ENCODE measurements at regions not wholly inside any gene's neighbourhood (a gene's known extent, or its start where the extent isn't known, plus 50 kb on each side); places are given as distances from the start of the nearest gene placed in this dataset.

DNA sequence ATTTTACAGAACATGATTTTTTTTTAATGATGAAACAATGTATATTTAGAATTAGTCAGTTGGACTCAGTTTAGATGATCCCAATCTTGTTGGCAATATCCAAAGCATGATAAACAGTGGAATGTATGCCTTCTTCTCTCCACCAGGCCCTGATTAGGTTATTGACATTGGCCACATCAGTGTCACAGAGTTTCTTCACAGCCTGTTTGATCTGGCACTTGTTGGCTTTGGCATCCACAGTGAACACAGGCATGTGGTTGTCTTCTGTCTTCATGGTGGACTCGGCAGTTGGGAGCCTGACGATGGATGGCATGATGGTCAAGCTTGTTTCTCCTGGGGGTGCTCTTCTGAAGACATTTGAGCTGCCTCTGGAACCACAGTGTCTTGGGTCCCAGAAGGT, 317.5 kb downstream of the PMP22 start:
- Mint-ChIP-seq H3K36me3 (no peaks in the 10 kb centered on the region), H3K4me1 (peaks cover 3% of the 10 kb centered on the region; the same call in 1 of the 2 replicates), H3K27me3 (ENCODE audit: low read depth) (no peaks in the 10 kb centered on the region), H3K9me3 (peaks cover 6% of the 10 kb centered on the region), H3K27ac (no peak overlapping the region), H3K4me3 (no peak overlapping the region)
- no peak for TF ChIP-seq ZNF121 (CRISPR knock-in tag; IDR thresholded peaks at IDR 0.05)
- TF ChIP-seq, protein P1, sequence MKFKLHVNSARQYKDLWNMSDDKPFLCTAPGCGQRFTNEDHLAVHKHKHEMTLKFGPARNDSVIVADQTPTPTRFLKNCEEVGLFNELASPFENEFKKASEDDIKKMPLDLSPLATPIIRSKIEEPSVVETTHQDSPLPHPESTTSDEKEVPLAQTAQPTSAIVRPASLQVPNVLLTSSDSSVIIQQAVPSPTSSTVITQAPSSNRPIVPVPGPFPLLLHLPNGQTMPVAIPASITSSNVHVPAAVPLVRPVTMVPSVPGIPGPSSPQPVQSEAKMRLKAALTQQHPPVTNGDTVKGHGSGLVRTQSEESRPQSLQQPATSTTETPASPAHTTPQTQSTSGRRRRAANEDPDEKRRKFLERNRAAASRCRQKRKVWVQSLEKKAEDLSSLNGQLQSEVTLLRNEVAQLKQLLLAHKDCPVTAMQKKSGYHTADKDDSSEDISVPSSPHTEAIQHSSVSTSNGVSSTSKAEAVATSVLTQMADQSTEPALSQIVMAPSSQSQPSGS (CRISPR knock-in tag; IDR thresholded peaks at IDR 0.05; ENCODE audit: borderline replicate concordance, low read depth) = no peak
- no peak for ATAC-seq
- no peak for DNase-seq (ENCODE audit: low spot score)
- POLR2A ChIA-PET = no interaction called here
- CTCF ChIA-PET = interaction anchor here (1.8 kb wide), 1 partner anchor 21 kb away, joined by 5 read pairs; no protein-coding TSS in a partner anchor

DNA sequence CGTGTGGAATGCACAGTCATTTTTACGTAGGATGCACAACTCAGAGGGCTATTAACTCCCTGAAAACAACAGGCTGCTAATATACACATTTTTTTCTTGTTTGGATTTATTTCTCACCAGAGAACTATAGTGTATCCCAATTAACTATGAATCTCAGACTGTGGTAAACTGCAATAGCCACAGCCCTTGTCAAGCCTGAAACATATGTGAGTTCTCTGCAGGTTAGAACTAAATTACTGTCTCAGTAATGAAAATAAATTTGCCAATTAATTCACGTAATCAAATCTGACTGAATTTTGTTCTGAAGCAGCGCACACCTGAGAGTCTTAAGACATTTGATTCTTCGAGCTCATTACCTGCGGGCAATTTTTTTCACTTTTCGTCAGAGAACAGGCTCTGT, 318.6 kb downstream of the PMP22 start:
- H3K4me1 Mint-ChIP-seq = peaks cover 3% of the 10 kb centered on the region; the same call in 1 of the 2 replicates
- no peaks in the 10 kb centered on the region for H3K27me3 Mint-ChIP-seq (ENCODE audit: low read depth)
- TF ChIP-seq FOXK1 (CRISPR knock-in tag; IDR thresholded peaks at IDR 0.05) (no peak), NFATC4 (CRISPR knock-in tag; IDR thresholded peaks at IDR 0.05) (no peak)
- TF ChIP-seq, protein P2, sequence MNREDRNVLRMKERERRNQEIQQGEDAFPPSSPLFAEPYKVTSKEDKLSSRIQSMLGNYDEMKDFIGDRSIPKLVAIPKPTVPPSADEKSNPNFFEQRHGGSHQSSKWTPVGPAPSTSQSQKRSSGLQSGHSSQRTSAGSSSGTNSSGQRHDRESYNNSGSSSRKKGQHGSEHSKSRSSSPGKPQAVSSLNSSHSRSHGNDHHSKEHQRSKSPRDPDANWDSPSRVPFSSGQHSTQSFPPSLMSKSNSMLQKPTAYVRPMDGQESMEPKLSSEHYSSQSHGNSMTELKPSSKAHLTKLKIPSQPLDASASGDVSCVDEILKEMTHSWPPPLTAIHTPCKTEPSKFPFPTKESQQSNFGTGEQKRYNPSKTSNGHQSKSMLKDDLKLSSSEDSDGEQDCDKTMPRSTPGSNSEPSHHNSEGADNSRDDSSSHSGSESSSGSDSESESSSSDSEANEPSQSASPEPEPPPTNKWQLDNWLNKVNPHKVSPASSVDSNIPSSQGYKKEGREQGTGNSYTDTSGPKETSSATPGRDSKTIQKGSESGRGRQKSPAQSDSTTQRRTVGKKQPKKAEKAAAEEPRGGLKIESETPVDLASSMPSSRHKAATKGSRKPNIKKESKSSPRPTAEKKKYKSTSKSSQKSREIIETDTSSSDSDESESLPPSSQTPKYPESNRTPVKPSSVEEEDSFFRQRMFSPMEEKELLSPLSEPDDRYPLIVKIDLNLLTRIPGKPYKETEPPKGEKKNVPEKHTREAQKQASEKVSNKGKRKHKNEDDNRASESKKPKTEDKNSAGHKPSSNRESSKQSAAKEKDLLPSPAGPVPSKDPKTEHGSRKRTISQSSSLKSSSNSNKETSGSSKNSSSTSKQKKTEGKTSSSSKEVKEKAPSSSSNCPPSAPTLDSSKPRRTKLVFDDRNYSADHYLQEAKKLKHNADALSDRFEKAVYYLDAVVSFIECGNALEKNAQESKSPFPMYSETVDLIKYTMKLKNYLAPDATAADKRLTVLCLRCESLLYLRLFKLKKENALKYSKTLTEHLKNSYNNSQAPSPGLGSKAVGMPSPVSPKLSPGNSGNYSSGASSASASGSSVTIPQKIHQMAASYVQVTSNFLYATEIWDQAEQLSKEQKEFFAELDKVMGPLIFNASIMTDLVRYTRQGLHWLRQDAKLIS (CRISPR knock-in tag; IDR thresholded peaks at IDR 0.05; ENCODE audit: borderline replicate concordance) = no peak
- TF ChIP-seq, protein P3, sequence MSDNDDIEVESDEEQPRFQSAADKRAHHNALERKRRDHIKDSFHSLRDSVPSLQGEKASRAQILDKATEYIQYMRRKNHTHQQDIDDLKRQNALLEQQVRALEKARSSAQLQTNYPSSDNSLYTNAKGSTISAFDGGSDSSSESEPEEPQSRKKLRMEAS (CRISPR knock-in tag; IDR thresholded peaks at IDR 0.05) = no peak
- TF ChIP-seq, protein P4, sequence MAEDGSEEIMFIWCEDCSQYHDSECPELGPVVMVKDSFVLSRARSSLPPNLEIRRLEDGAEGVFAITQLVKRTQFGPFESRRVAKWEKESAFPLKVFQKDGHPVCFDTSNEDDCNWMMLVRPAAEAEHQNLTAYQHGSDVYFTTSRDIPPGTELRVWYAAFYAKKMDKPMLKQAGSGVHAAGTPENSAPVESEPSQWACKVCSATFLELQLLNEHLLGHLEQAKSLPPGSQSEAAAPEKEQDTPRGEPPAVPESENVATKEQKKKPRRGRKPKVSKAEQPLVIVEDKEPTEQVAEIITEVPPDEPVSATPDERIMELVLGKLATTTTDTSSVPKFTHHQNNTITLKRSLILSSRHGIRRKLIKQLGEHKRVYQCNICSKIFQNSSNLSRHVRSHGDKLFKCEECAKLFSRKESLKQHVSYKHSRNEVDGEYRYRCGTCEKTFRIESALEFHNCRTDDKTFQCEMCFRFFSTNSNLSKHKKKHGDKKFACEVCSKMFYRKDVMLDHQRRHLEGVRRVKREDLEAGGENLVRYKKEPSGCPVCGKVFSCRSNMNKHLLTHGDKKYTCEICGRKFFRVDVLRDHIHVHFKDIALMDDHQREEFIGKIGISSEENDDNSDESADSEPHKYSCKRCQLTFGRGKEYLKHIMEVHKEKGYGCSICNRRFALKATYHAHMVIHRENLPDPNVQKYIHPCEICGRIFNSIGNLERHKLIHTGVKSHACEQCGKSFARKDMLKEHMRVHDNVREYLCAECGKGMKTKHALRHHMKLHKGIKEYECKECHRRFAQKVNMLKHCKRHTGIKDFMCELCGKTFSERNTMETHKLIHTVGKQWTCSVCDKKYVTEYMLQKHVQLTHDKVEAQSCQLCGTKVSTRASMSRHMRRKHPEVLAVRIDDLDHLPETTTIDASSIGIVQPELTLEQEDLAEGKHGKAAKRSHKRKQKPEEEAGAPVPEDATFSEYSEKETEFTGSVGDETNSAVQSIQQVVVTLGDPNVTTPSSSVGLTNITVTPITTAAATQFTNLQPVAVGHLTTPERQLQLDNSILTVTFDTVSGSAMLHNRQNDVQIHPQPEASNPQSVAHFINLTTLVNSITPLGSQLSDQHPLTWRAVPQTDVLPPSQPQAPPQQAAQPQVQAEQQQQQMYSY (CRISPR knock-in tag; IDR thresholded peaks at IDR 0.05) = no peak
- TF ChIP-seq, protein P5, sequence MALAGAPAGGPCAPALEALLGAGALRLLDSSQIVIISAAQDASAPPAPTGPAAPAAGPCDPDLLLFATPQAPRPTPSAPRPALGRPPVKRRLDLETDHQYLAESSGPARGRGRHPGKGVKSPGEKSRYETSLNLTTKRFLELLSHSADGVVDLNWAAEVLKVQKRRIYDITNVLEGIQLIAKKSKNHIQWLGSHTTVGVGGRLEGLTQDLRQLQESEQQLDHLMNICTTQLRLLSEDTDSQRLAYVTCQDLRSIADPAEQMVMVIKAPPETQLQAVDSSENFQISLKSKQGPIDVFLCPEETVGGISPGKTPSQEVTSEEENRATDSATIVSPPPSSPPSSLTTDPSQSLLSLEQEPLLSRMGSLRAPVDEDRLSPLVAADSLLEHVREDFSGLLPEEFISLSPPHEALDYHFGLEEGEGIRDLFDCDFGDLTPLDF (CRISPR knock-in tag; IDR thresholded peaks at IDR 0.05) = no peak
- DNase-seq (ENCODE audit: low spot score) (no peak), ATAC-seq (no peak)
- no peak overlapping the region for H3K4me3 Mint-ChIP-seq
- peaks cover 6% of the 10 kb centered on the region for H3K9me3 Mint-ChIP-seq
- ChIA-PET CTCF (interaction anchor here (1.8 kb wide), 1 partner anchor 20 kb away, joined by 5 read pairs; no protein-coding TSS in a partner anchor), POLR2A (no interaction called here)
- no peak overlapping the region for H3K27ac Mint-ChIP-seq
- no peaks in the 10 kb centered on the region for H3K36me3 Mint-ChIP-seq

DNA sequence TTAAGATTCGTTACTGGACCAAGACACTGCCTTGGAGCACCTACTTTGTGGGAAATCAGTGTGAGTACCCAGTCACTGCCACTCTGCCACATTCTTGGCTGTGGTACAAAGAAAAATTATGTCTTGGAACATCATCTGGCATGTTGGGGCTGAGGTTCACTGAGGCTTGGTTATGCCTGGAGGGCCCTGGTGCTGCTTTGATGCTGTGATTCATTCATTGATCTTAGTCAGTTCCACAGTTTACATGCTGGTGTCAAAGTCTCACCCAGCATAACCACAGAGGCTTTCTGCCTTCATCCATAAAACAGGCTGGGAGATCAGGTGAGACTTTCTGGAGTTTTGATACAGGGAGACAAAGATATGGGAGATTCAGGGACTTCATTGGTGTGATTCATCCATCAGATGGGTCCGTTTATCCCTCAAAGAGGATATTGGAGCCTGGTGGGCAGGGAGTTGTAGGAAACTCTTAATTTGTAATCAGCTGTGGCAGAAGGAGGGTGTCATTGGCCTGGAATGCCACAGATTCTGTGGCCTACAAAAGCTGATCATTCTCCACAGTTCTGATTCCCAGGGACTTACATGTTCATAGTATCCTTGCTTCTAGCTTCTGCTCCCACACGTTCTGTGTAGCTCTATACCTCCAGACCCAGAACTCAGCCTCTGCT, 322.5 kb downstream of the PMP22 start:
- CTCF ChIA-PET = interaction anchor here (1.3 kb wide), 1 partner anchor 213 kb away, joined by 5 read pairs; no protein-coding TSS in a partner anchor
- Mint-ChIP-seq H3K27me3 (ENCODE audit: low read depth) (no peaks in the 10 kb centered on the region), H3K9me3 (no peaks in the 10 kb centered on the region), H3K4me1 (no peaks in the 10 kb centered on the region), H3K27ac (no peak overlapping the region), H3K36me3 (no peaks in the 10 kb centered on the region), H3K4me3 (no peak overlapping the region)
- POLR2A ChIA-PET = no interaction called here
- DNase-seq (ENCODE audit: low spot score) = no peak
- ATAC-seq = no peak
- TF ChIP-seq, protein P6, sequence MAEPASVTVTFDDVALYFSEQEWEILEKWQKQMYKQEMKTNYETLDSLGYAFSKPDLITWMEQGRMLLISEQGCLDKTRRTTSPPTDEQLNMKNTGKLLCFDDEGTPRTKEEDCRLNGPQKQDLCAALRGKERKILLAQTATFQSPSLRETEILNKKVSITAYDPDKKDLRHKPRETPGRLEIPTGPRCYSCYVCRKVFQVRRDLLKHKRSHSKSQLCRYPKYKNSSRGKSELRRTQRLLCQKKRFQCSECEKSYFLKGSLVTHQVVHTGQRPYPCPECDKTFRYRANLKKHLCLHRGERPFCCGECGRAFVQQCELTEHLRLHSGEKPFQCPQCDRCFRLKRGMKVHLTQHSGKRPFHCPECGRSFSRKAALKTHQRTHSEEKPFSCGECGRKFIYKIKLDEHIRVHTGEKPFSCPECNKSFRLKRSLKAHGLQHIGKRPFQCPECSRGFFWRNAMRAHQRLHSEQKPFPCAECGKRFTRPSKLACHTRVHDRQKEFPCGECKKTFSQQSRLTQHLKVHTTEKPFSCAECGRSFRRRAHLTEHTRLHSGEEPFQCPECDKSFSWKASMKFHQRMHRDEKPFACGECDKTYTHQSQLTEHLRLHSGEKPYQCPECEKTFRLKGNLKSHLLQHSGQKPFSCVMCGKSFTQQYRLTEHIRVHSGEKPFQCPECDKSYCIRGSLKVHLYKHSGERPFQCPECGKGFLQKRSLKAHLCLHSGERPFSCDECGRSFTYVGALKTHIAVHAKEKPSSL (CRISPR knock-in tag; conservative IDR thresholded peaks at IDR 0.05) = no peak
- TF ChIP-seq, protein P7, sequence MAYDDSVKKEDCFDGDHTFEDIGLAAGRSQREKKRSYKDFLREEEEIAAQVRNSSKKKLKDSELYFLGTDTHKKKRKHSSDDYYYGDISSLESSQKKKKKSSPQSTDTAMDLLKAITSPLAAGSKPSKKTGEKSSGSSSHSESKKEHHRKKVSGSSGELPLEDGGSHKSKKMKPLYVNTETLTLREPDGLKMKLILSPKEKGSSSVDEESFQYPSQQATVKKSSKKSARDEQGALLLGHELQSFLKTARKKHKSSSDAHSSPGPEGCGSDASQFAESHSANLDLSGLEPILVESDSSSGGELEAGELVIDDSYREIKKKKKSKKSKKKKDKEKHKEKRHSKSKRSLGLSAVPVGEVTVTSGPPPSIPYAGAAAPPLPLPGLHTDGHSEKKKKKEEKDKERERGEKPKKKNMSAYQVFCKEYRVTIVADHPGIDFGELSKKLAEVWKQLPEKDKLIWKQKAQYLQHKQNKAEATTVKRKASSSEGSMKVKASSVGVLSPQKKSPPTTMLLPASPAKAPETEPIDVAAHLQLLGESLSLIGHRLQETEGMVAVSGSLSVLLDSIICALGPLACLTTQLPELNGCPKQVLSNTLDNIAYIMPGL (CRISPR knock-in tag; IDR thresholded peaks at IDR 0.05) = no peak
- TF ChIP-seq TCF7 (CRISPR knock-in tag; IDR thresholded peaks at IDR 0.05; ENCODE audit: low read depth) (no peak), FOXK1 (CRISPR knock-in tag; IDR thresholded peaks at IDR 0.05) (no peak)
- TF ChIP-seq, protein P8, sequence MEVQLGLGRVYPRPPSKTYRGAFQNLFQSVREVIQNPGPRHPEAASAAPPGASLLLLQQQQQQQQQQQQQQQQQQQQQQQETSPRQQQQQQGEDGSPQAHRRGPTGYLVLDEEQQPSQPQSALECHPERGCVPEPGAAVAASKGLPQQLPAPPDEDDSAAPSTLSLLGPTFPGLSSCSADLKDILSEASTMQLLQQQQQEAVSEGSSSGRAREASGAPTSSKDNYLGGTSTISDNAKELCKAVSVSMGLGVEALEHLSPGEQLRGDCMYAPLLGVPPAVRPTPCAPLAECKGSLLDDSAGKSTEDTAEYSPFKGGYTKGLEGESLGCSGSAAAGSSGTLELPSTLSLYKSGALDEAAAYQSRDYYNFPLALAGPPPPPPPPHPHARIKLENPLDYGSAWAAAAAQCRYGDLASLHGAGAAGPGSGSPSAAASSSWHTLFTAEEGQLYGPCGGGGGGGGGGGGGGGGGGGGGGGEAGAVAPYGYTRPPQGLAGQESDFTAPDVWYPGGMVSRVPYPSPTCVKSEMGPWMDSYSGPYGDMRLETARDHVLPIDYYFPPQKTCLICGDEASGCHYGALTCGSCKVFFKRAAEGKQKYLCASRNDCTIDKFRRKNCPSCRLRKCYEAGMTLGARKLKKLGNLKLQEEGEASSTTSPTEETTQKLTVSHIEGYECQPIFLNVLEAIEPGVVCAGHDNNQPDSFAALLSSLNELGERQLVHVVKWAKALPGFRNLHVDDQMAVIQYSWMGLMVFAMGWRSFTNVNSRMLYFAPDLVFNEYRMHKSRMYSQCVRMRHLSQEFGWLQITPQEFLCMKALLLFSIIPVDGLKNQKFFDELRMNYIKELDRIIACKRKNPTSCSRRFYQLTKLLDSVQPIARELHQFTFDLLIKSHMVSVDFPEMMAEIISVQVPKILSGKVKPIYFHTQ (CRISPR knock-in tag; IDR thresholded peaks at IDR 0.05) = no peak

All from WTC11 (cell line).